ENCODE measurements at regions not wholly inside any gene's neighbourhood (a gene's known extent, or its start where the extent isn't known, plus 50 kb on each side); places are given as distances from the start of the nearest gene placed in this dataset.

GRCh38 chr6:113691260-113691656, 165.9 kb upstream of the MARCKS start:
- TF ChIP-seq POLR2AphosphoS5 (IDR thresholded peaks at IDR 0.05; ENCODE audit: low read depth) (no peak), CTCF (IDR thresholded peaks at IDR 0.05; ENCODE audit: insufficient read depth, low read length) (no peak), SPI1 (IDR thresholded peaks at IDR 0.05; ENCODE audit: borderline replicate concordance, low read depth) (no peak), GABPA (IDR thresholded peaks at IDR 0.05; ENCODE audit: low read depth) (no peak)
- TF ChIP-seq, protein P1, sequence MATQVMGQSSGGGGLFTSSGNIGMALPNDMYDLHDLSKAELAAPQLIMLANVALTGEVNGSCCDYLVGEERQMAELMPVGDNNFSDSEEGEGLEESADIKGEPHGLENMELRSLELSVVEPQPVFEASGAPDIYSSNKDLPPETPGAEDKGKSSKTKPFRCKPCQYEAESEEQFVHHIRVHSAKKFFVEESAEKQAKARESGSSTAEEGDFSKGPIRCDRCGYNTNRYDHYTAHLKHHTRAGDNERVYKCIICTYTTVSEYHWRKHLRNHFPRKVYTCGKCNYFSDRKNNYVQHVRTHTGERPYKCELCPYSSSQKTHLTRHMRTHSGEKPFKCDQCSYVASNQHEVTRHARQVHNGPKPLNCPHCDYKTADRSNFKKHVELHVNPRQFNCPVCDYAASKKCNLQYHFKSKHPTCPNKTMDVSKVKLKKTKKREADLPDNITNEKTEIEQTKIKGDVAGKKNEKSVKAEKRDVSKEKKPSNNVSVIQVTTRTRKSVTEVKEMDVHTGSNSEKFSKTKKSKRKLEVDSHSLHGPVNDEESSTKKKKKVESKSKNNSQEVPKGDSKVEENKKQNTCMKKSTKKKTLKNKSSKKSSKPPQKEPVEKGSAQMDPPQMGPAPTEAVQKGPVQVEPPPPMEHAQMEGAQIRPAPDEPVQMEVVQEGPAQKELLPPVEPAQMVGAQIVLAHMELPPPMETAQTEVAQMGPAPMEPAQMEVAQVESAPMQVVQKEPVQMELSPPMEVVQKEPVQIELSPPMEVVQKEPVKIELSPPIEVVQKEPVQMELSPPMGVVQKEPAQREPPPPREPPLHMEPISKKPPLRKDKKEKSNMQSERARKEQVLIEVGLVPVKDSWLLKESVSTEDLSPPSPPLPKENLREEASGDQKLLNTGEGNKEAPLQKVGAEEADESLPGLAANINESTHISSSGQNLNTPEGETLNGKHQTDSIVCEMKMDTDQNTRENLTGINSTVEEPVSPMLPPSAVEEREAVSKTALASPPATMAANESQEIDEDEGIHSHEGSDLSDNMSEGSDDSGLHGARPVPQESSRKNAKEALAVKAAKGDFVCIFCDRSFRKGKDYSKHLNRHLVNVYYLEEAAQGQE (IDR thresholded peaks at IDR 0.05; ENCODE audit: insufficient replicate concordance, low read depth), result no peak
- H3K27me3 ChIP-seq (ENCODE audit: insufficient read depth, poor library complexity, severe bottlenecking), result no peaks in the 10 kb centered on the region
- H3K27ac ChIP-seq (replicated peaks), result no peak overlapping the region
- no peak overlapping the region for H3K4me3 ChIP-seq (replicated peaks; ENCODE audit: insufficient read depth, low read length)
- no peak for DNase-seq (ENCODE audit: low read depth in 1 of 2, low spot score in 1 of 2)

DNA sequence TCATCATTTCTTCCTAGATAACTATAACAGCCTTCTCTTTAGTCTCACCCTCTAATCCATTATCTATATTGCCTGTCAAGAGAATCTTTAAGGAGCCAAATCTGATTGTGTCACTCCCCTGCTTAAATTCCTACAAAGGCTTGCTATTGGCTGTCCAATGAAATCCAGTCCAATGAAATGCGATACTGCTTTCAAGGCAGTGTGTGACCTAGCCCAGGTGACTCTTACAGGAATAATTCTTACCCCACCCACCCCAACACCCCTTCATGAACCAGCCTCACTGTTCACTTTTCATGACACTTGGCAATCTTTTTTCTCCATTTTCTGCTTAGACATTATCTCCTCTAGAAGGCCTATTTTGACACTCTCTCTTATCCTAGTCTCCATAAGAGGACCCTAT, 163.3 kb upstream of the MARCKS start:
- Histone ChIP-seq H3K27me3 (ENCODE audit: insufficient read depth, poor library complexity, severe bottlenecking) (no peaks in the 10 kb centered on the region), H3K27ac (replicated peaks) (peak overlapping the region; percentile 92), H3K4me3 (replicated peaks; ENCODE audit: insufficient read depth, low read length) (no peak overlapping the region)
- no peak for TF ChIP-seq GABPA (IDR thresholded peaks at IDR 0.05; ENCODE audit: low read depth)
- no peak for TF ChIP-seq CTCF (IDR thresholded peaks at IDR 0.05; ENCODE audit: insufficient read depth, low read length)
- TF ChIP-seq, protein P1 (IDR thresholded peaks at IDR 0.05; ENCODE audit: insufficient replicate concordance, low read depth), result no peak
- TF ChIP-seq POLR2AphosphoS5 (IDR thresholded peaks at IDR 0.05; ENCODE audit: low read depth), result no peak
- TF ChIP-seq SPI1 (IDR thresholded peaks at IDR 0.05; ENCODE audit: borderline replicate concordance, low read depth), result no peak
- no peak for DNase-seq (ENCODE audit: low read depth in 1 of 2, low spot score in 1 of 2)

GRCh38 chr6:113694278-113695077, 162.7 kb upstream of the MARCKS start:
- H3K27me3 ChIP-seq (ENCODE audit: insufficient read depth, poor library complexity, severe bottlenecking), result no peaks in the 10 kb centered on the region
- TF ChIP-seq, protein P1 (IDR thresholded peaks at IDR 0.05; ENCODE audit: insufficient replicate concordance, low read depth), result no peak
- TF ChIP-seq CTCF (IDR thresholded peaks at IDR 0.05; ENCODE audit: insufficient read depth, low read length), result no peak
- TF ChIP-seq SPI1 (IDR thresholded peaks at IDR 0.05; ENCODE audit: borderline replicate concordance, low read depth), result no peak
- no peak for TF ChIP-seq GABPA (IDR thresholded peaks at IDR 0.05; ENCODE audit: low read depth)
- no peak for TF ChIP-seq POLR2AphosphoS5 (IDR thresholded peaks at IDR 0.05; ENCODE audit: low read depth)
- DNase-seq (ENCODE audit: low read depth in 1 of 2, low spot score in 1 of 2), result no peak
- H3K4me3 ChIP-seq (replicated peaks; ENCODE audit: insufficient read depth, low read length), result no peak overlapping the region
- H3K27ac ChIP-seq (replicated peaks), result peak overlapping the region; percentile 92
